ENCODE measurements at regions not wholly inside any gene's neighbourhood (a gene's known extent, or its start where the extent isn't known, plus 50 kb on each side); places are given as distances from the start of the nearest gene placed in this dataset.

- TF ChIP-seq USF2 (IDR thresholded peaks at IDR 0.05; ENCODE audit: borderline replicate concordance, low read depth, low read length) (no peak), CTCF (IDR thresholded peaks at IDR 0.05) (no peak), POLR2AphosphoS5 (IDR thresholded peaks at IDR 0.05; ENCODE audit: low read depth, low read length) (no peak), TAF1 (IDR thresholded peaks at IDR 0.05; ENCODE audit: borderline replicate concordance, low read depth, low read length) (no peak), NRF1 (IDR thresholded peaks at IDR 0.05; ENCODE audit: low read depth, low read length) (no peak), EP300 (IDR thresholded peaks at IDR 0.05; ENCODE audit: borderline replicate concordance in 1 of 2, low read depth in 1 of 2, low read length in 1 of 2) (no peak), JUND (IDR thresholded peaks at IDR 0.05) (no peak), EZH2phosphoT487 (IDR thresholded peaks at IDR 0.05; ENCODE audit: borderline replicate concordance, low read depth) (no peak), REST (IDR thresholded peaks at IDR 0.05; ENCODE audit: low read depth, low read length) (no peak)
These were observed 79.6 kb upstream of the GLRA2 start for GRCh38 chrX:14449773-14450172.

Measured in SK-N-SH (cell line).